IPS-NIHi11 (cell line): ENCODE measurements at regions not wholly inside any gene's neighbourhood (a gene's known extent, or its start where the extent isn't known, plus 50 kb on each side); places are given as distances from the start of the nearest gene placed in this dataset.

Source experiments
- DNase-seq: peaks from one replicate; pipeline ENCODE4 v3.0.0; 2012; ENCODE audit warnings: mixed read lengths, low spot score

GRCh38 chr2:181836583-181836982 lies 54.9 kb upstream of the ITPRID2 start:
- DNase-seq, result no peak

GRCh38 chr2:181837563-181837962 lies 54.0 kb upstream of the ITPRID2 start:
- no peak for DNase-seq

- DNase-seq, result no peak
Measured at GRCh38 chr2:181839811-181840210, 51.7 kb upstream of the ITPRID2 start.

GRCh38 chr2:181841079-181841478 lies 50.5 kb upstream of the ITPRID2 start:
- DNase-seq, result no peak
